HFFc6 (cell line): ENCODE measurements at regions not wholly inside any gene's neighbourhood (a gene's known extent, or its start where the extent isn't known, plus 50 kb on each side); places are given as distances from the start of the nearest gene placed in this dataset.

ENCODE experiments used
- DNase-seq: peaks from one replicate; pipeline ENCODE4 v3.0.0-alpha.2; 2018
- H3K27ac Mint-ChIP-seq: 2 replicates; pipeline ENCODE4 v1.8.0; 2020; ENCODE audit warnings: mild to moderate bottlenecking, mixed read lengths
- H3K27me3 Mint-ChIP-seq: 2 replicates; pipeline ENCODE4 v1.8.0; 2021; ENCODE audit warnings: mild to moderate bottlenecking, moderate library complexity, mixed read lengths; ENCODE audit not compliant: insufficient read depth
- H3K36me3 Mint-ChIP-seq: 2 replicates; pipeline ENCODE4 v1.8.0; 2021; ENCODE audit warnings: low read depth, mixed read lengths
- H3K4me1 Mint-ChIP-seq: 2 replicates; pipeline ENCODE4 v1.8.0; 2020; ENCODE audit warnings: low read depth, mixed read lengths
- H3K4me3 Mint-ChIP-seq: 2 replicates; pipeline ENCODE4 v1.8.0; 2020; ENCODE audit warnings: mild to moderate bottlenecking, moderate library complexity, mixed read lengths
- H3K9me3 Mint-ChIP-seq: 2 replicates; pipeline ENCODE4 v1.8.0; 2020; ENCODE audit warnings: mild to moderate bottlenecking, mixed read lengths
- TF ChIP-seq, protein P1 (sequence below): fragments of 200-600 bp; sonication (generic); IDR thresholded peaks from 2 replicates; pipeline ENCODE4 v1.5.0; 2021; ENCODE audit warnings: antibody characterized with exemption, mild to moderate bottlenecking

DNA sequence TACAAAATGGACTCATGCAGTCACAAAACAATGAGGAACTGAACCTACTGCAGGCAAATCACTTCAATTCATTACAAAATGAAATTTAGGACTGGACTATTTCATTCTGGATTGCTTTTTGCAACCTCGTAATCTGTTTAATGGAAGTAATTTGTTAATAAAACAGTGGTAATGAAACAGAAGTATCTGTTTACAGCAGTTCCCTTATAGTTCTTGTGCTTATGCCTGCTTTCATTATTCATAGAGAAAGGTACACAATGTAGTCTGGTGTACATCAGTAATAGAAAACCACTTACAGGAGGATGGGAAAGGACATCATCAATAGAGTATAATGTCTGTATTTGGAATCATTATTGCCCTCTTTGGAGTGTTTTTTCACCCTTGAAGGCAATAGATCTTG, 389.2 kb upstream of the NUDT12 start:
- TF ChIP-seq, protein P1, sequence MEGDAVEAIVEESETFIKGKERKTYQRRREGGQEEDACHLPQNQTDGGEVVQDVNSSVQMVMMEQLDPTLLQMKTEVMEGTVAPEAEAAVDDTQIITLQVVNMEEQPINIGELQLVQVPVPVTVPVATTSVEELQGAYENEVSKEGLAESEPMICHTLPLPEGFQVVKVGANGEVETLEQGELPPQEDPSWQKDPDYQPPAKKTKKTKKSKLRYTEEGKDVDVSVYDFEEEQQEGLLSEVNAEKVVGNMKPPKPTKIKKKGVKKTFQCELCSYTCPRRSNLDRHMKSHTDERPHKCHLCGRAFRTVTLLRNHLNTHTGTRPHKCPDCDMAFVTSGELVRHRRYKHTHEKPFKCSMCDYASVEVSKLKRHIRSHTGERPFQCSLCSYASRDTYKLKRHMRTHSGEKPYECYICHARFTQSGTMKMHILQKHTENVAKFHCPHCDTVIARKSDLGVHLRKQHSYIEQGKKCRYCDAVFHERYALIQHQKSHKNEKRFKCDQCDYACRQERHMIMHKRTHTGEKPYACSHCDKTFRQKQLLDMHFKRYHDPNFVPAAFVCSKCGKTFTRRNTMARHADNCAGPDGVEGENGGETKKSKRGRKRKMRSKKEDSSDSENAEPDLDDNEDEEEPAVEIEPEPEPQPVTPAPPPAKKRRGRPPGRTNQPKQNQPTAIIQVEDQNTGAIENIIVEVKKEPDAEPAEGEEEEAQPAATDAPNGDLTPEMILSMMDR = no peak
- Mint-ChIP-seq H3K27me3 (no peaks in the 10 kb centered on the region), H3K4me3 (no peak overlapping the region), H3K9me3 (0 out of 2 replicates have a peak, but pooled peaks cover 17% of the 10 kb centered on the region), H3K4me1 (no peaks in the 10 kb centered on the region), H3K36me3 (no peaks in the 10 kb centered on the region), H3K27ac (no peak overlapping the region)
- no peak for DNase-seq

DNA sequence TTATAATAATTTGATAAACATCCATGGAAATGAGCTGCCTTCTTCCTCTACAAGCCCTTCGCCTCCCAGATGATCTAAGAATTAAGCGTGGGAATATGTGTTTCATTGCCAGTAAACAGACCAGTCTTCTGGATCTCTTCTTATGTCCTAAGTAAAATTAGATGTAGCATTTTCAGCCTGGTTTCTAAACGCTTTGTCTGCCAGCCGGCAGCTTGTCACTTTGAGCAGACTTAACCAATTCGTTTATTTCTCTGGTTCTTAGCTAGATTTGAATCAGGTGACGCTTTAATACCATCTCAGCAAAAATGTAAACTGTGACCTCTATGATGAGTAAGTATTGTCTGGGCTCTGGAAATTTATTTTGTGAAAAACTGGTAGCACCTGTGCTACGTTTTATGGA, 380.6 kb upstream of the NUDT12 start:
- Mint-ChIP-seq H3K9me3 (peaks cover 13% of the 10 kb centered on the region), H3K4me3 (no peak overlapping the region), H3K27me3 (no peaks in the 10 kb centered on the region; the same call in 1 of the 2 replicates), H3K4me1 (no peaks in the 10 kb centered on the region), H3K27ac (no peak overlapping the region), H3K36me3 (no peaks in the 10 kb centered on the region)
- DNase-seq = no peak
- TF ChIP-seq, protein P1 = no peak

DNA sequence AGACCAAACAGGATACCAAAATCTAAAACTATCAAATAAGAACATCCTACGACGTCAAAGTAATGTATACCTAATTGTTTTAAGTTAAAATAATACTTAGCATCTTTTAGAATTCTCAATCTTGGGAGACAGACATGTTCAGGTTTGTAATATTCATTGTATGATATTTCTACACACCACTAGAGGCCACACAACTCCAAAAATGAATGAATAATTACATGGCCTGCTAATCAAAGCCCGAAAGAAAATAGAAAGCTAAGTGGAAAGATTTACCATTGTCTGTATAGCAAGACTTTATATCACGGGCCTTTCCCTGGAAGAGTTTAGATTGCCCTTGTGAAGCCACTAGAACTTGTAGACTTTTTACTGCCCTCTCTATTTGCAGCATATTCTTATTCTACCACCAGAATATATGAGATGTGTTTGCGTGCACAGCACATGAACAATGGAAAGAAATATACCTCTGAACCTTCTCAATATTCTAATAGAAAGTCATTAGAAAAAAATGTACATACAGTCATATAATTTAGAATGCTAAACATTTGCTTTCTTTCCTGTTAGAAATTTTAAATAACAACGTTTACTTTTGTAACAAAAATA, 380.1 kb upstream of the NUDT12 start:
- Mint-ChIP-seq H3K4me1 (no peaks in the 10 kb centered on the region), H3K4me3 (no peak overlapping the region), H3K27me3 (no peaks in the 10 kb centered on the region; the same call in 1 of the 2 replicates), H3K9me3 (peaks cover 15% of the 10 kb centered on the region), H3K27ac (no peak overlapping the region), H3K36me3 (no peaks in the 10 kb centered on the region)
- TF ChIP-seq, protein P1 = no peak
- no peak for DNase-seq

DNA sequence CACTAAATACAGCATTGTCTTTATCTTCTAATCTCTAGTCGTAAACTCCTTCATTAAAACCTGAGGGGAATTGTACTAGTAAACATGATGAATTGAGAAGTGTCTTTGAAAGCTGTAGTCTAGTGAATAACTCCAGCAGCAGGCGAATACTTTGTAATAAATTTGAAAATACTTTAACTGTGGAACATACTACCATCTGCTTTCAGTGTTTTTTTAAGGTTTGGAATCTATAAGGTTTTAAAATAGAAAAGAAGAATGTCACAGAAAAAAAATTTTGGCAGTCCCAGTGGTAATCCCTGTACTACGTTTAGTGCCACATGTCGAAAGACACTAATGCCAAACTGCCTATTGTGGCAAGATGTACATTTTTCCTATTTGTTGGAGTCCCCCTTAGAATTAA, 379.0 kb upstream of the NUDT12 start:
- no peak overlapping the region for H3K27ac Mint-ChIP-seq
- no peaks in the 10 kb centered on the region for H3K36me3 Mint-ChIP-seq
- H3K4me1 Mint-ChIP-seq = no peaks in the 10 kb centered on the region
- no peaks in the 10 kb centered on the region; the same call in 1 of the 2 replicates for H3K27me3 Mint-ChIP-seq
- no peak for DNase-seq
- TF ChIP-seq, protein P1 = no peak
- H3K9me3 Mint-ChIP-seq = peaks cover 15% of the 10 kb centered on the region
- H3K4me3 Mint-ChIP-seq = no peak overlapping the region

DNA sequence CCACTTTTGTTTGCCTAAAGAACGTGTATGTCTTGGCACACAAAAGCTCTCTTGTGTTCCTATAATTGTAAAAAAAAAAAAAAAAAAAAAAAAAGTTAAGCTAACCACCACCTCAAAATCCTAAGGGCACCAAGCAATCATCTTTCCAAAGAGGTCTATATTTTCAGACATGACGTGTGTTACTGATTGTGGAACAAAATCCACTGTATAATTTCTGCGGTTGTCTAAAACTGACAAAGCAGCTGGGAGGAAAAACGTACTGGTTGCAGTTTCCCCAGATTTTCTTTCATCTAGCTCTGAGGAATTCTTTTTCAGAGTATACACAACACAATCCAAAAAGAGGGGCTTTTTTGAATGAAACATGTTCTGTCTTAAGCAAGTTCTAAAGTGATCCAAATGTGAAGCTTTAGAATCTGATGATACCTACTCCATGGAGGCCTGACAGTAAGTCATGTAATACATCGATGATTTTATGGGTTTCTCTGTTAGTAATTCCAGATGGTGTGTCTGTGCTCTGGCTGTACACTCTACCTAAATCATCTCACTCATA, 375.6 kb upstream of the NUDT12 start:
- no peak overlapping the region for H3K27ac Mint-ChIP-seq
- no peaks in the 10 kb centered on the region for H3K36me3 Mint-ChIP-seq
- peaks cover 22% of the 10 kb centered on the region for H3K9me3 Mint-ChIP-seq
- no peaks in the 10 kb centered on the region for H3K27me3 Mint-ChIP-seq
- no peaks in the 10 kb centered on the region for H3K4me1 Mint-ChIP-seq
- H3K4me3 Mint-ChIP-seq = no peak overlapping the region
- TF ChIP-seq, protein P1 = no peak
- no peak for DNase-seq
